ENCODE measurements at regions not wholly inside any gene's neighbourhood (a gene's known extent, or its start where the extent isn't known, plus 50 kb on each side); places are given as distances from the start of the nearest gene placed in this dataset.

DNA sequence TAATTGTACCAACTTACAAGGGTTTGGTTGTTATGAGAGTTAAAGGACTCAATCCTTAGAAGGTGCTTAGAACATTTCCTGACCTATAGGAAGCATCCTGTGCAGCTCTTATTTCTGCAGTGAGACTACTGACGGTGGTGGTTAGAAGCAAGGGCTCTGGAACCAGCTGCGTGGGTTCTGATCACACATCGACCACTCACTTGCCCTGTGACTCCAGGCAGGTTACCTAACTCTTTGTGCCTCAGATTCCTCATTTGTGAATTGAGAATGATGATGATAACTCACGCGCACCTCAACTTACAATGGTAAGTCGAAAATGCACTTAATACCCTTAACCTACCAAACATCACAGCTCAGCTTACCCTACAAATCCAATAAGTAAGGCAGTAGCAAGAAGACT lies 80.7 kb upstream of the SPATA12 start:
- TF ChIP-seq, protein P1, sequence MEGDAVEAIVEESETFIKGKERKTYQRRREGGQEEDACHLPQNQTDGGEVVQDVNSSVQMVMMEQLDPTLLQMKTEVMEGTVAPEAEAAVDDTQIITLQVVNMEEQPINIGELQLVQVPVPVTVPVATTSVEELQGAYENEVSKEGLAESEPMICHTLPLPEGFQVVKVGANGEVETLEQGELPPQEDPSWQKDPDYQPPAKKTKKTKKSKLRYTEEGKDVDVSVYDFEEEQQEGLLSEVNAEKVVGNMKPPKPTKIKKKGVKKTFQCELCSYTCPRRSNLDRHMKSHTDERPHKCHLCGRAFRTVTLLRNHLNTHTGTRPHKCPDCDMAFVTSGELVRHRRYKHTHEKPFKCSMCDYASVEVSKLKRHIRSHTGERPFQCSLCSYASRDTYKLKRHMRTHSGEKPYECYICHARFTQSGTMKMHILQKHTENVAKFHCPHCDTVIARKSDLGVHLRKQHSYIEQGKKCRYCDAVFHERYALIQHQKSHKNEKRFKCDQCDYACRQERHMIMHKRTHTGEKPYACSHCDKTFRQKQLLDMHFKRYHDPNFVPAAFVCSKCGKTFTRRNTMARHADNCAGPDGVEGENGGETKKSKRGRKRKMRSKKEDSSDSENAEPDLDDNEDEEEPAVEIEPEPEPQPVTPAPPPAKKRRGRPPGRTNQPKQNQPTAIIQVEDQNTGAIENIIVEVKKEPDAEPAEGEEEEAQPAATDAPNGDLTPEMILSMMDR (IDR thresholded peaks at IDR 0.05), result no peak
- TF ChIP-seq EP300 (IDR thresholded peaks at IDR 0.05), result no peak

All from stomach (tissue), 4 donors.